ENCODE measurements at regions not wholly inside any gene's neighbourhood (a gene's known extent, or its start where the extent isn't known, plus 50 kb on each side); places are given as distances from the start of the nearest gene placed in this dataset.
"Not testable (repeated sequence)": the region's sequence is repeated elsewhere in the genome, so short reads cannot be mapped to it uniquely, and the experiment has no call there.

DNA sequence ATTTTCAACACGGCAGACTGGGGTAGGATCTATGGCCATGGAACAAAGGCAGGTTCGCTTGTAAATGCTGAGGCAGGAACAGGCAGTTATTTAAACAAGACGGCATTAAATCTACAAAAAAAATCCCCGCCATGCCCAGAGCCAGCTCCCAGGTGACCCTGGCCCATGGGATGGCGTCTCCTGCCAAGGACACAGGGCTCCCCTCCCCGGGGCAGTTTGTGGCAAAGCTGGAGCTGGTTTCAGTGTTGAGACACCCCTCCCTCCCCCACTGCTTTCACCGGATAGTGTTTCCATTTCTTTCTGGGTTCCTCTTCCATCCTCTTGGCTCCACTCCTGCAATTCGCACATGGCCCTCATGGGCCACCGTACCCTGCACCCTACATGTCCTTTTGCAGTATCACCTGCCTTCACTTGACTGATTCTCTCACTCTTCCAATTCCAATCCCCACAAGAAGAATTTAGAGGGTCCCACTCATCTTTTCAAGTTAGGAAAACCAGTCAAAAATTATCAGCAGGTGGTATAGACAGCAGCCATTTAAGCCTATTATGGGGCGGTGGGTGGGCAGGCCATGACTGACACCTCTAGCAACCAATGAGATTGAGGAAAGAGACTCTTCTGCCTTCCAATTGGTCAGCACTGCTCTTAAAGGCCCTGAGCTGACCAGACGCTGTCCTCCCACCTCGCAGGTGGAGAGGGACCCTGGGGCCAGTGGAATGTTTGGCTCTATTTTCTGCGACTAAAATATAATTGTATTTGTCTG, 52.0 kb downstream of the OLIG1 start:
- DNase-seq (ENCODE audit: low spot score): no peak

DNA sequence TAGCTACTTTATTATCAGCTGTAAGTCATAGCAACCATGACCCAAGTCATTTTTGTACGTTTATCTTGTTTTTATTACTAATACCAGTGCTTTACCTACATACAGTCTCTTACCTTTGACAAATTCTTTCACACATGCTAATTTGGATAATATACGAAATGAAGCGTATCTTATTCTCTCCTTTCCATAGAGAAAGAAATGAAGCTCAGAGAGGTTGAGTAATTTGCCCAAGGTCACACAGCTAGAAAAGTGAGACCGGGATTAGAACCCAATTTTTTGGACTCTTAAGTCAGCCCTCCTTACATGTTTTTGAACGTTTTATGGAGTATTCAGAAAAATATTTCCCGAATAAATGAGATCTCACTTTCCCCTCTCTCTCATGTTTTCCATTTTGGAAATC, 52.6 kb downstream of the OLIG1 start:
- no peak for DNase-seq (ENCODE audit: low spot score)

DNA sequence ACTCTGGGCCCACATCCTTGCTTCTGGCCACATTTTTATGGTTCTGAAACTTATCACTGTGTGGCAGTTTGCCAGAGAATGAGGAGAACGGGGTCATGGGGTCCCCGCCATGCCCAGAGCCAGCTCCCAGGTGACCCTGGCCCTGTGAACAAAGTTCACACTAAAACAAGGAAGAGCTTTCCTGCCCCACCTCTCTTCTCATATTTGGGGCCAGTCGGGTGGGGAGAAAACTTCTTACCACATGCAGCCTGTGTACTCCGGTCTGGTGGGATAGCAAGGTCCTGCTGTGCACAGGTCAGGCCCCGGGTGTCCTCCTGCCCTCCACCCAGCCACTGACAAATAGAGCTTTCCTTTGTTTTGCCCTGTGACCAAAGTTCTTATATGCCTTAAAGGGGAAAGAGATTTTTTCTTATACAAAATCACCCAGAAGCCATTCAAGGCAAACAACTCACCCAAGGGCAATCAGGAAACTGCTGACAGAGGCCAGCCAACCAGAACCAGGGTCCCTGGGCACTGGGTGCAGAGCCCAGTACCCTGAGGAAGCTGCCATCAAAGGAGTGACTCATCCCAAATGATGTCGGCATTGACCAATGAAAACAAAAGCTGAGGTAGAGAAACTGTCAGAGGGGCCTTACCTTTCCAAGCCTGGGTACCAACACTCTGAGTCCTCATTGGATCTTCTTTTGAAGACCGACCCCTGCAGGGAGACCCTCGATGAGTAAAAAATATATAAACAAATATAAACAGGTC, 53.6 kb downstream of the OLIG1 start:
- no peak for DNase-seq (ENCODE audit: low spot score)

DNA sequence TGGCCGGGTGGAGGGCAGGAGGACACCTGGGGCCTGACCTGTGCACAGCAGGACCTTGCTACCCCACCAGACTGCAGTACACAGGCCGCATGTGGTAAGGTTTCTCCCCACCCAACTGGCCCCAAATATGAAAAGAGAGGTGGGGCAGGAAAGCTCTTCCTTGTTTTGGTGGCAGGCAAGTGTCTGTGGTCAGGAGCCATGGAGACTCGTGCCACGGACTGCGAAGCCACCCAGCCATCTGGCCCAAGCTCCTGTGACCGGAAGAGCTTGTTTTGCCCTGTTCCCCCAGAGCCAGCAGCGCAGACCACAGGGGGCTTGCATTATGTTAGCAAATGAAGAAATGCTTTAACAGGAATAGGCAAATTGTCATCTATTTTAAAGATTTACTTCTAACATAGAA, 54.9 kb downstream of the OLIG1 start:
- no peak for DNase-seq (ENCODE audit: low spot score)

DNA sequence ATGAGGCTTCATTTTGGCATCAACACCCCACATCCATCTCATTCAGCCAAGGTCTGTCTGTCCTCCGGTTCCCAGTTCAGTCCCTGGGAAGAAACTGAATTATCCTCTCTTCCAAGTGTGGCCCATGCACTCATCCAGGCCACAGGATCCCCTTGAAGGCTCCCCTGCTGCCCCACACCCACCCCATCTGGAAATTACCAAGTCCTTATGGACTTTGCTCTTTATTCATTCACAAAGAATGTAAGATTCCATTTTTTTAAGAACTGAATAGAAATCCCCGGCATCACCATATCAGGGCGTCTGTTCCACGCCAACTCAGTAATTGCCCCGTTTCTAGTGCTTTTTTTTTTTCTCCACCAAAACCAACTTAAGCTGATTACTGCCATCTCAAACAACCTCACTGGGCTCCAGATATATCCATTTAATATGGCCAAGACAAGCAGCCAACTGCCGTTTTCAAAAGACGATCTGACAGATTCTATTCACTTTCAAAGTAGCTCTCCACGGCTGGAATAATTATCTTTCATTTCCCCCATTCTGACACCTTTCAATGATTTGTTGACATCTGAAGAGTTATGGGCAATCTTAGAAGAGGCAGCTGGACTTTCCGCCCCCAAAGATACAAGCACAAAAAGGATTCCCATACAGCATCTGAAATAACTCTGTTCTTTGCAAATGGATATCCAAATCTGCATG, 55.9 kb downstream of the OLIG1 start:
- DNase-seq (ENCODE audit: low spot score): peak; percentile 29

DNA sequence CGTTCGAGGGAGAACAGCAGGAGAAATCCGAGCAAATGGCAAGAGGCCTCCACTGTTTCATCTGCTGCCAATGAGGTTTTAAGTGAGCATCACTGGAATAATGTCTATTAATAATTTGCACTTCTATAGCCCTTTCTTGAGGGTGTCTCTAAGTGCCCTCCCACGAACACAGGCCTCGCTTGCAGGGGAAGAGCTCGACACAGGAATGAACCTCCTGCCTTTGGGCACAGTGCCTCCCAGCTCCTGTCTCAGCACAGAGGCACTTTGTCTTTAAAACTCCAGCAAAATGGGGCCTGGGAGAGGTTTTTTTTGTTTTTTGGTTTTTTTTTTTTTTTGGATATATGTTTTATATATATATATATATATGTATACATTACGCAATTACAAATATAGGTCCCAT, 56.6 kb downstream of the OLIG1 start:
- DNase-seq (ENCODE audit: low spot score): peak; percentile 20

DNA sequence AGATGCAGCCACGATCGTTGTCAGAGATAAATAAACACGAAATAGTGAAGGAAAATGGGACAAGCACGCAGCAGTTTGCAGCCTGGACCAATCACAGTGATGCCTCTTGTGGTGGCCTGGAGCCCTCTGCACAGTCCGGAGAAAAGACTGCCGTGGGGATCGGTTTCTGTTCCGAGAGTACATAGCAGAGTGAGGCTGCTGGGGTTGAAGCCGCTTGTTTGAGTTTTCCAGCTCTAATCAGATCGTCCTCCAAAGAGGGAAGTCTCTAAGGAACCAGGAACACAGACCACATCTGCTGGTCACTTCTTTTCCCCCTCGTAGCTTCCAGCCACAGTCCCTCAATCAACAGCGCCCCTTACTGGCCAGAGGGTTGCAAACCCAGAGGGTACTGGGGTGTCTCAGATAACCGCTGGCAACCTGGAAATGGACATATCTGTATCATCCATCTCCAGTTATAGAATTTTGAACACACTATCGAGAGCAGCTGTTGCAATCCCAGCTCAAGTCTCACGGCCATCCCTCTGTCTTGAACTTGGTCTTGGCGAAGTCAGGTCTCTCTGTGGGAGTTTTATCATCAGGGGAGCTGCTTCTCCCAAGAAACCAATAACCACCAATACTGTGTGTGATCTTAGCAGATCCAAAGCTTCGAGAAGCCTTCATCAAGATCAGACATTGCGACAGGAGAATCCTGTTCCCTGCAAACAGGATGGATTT, 57.4 kb downstream of the OLIG1 start:
- peak; percentile 87 for DNase-seq (ENCODE audit: low spot score)

DNA sequence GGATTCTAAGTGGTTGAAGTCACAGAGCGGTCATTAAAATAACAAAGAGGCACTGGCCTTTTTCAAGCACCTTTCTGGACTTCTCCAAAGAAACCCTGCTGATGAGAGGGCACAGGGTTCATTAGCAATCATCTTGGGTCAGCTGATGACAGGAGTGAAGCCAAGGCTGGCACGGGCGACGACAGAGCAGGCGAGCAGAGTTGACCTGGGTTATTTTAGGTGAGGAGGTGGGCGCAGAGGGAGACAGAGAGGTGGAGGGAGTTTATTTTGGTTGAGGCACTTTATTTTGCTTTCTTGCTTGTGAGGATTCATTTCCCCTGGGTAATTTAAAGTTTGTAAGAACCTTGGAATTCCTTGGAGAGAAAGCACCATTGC, 57.9 kb downstream of the OLIG1 start:
- DNase-seq (ENCODE audit: low spot score): no peak

DNA sequence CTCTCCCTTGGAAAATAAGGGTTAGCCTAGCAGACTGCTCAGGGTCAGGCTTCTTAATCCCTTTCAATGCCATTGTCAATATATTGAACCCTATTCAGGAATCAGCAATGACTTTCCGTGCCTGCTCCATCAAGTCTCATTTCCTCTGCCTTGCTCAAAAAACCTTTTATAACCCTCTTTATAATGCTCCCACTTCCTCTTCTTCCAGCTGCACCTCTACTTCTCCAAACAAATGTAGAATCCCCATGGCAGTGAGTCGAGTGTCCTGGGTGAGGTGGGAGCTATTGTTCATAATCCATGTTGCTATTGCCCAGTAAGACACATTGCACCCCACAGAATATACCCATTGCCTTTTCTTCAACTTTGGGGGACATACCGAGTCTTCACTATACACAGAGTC, 58.6 kb downstream of the OLIG1 start:
- no peak for DNase-seq (ENCODE audit: low spot score)

DNA sequence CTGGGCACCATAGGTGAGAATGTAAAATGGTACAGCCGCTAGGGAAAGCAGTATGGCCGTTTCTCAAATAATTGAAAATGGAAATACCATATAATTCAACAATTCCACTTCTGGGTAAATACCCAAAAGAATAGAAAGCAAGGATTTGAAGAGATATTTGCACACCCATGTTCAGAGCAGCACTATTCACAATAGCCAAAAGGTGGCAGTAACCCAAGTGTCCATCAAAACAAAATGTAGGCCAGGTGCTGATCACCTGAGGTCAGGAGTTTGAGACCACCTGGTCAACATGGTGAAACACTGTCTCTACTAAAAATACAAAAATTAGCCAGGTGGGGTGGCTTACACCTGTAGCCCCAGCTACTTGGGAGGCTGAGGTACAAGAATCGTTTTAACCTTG, 62.1 kb downstream of the OLIG1 start:
- DNase-seq (ENCODE audit: low spot score): no peak

DNA sequence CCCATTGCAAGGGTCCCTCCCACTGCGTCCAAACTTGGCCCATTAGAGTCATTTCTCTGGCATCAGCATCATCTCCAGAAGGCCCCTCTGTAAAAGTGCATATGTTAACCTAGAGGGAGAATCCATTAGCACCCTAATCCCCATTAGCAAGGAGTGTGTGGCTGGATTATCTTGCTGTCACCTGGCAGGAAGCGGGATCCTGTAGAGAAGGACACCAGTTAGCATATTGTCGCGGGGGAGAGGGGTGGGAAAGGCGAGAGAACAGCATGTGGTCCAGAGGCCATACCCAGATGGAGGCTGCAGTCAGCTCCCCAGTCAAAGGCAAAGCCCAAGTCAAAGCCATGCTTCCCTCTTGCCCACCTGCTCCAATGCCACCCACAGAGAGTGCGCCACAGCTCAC, 64.0 kb downstream of the OLIG1 start:
- no peak for DNase-seq (ENCODE audit: low spot score)

DNA sequence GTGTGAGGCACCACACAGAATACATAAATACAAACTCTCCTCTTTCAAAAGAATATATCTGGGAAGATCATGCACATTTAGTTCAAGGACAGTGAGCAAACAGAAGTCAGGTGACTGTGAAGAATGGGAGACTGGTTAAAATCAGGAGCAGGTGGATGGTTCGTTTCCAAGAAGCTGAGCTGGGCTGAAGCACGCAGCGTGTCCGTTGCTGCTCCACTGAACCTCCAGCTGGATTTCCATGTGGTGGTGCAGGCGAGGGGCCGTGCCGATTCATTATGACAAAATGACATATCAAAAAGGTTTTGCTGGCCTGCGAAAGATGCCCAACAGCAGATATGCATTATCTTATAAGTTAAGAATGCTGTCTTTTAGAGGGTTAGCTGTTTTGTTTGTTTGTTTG, 66.0 kb downstream of the OLIG1 start:
- no peak for DNase-seq (ENCODE audit: low spot score)

DNA sequence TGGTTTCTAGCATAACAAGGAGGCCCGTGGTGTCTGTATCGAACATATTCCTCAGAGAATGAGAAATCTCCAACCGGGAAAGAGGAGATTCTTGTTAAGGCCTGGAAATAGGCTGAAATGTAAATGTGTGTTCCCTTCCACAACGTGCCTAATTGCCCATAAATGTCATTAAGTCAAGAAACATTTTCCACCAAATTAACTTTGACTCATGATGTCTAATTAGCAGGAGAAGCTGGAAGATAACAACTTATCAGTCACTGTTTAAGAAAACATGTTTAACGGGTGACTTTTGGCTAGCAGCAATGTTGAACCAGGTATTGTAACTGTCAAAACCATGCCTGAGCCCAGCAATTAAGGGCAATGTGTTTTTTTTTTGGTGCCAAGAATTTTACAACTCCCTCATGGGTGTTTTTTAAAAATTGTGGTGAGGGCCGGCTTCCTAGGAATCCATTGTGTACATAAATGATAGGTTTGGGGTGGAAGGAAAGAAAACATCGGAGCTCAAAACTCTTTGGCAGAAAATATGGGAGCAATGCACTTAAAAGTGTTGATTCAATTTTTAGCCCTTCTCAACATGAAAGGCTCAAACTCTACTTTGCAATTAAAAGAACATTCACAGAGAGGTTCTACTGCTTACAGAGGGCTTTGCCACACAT, 67.0 kb downstream of the OLIG1 start:
- DNase-seq (ENCODE audit: low spot score): no peak

DNA sequence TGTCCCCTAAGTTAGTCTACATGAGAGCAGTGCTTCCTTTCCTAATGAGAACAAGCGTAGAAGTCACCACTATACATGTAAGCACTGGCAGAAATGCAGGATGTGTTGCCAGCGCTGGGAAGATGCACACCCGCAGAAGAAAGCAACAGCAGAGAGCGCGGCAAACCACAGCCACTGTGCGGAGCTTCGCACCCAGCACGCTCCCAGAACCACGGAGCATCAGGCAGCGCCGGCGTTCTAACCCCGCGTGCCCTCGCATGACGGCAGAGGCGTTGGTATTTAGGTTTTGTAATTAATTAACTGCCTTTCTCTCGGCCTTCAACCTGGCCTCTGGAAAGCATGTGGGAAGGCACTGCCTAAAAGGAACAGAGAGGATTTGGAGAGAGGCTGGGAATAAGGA, 69.1 kb downstream of the OLIG1 start:
- no peak for DNase-seq (ENCODE audit: low spot score)

DNA sequence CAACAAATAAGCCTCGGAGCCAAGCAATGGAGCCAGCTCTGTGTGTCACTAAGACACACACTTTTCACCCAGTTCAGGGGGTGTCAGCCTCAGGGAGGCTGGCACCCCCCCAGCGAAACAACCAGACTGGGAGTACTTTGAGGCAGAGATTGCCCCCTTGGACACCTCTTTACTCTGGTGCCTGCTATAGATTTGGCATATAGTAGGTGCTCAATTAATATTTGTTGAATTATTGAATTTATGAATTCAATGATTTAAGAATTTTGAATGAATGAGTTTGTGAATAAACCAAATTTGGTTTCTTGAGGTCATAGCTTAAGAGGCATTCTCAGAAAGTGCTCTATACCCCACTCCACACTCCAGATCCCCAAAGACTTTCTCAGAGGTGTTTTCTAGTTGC, 70.3 kb downstream of the OLIG1 start:
- no peak for DNase-seq (ENCODE audit: low spot score)

DNA sequence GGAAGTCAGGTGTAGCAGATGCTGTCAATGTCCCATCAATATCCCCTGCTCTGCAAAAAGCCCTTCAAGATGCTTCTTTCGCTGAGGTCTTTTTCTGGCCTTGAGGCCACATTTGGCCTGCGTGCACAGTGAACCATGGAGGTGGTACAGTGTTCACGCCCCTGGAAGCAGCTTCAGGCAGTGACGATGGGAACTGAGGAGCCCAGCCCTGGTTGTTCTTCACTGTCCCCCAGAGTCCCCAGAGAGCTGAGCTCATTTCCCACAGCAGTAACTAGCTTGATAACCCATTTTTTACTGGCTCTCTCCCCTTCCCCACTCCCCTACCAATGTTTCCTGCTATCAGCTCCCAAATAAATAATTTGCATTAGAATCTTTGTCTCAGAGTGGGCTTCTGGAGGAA, 76.5 kb downstream of the OLIG1 start:
- DNase-seq (ENCODE audit: low spot score): no peak

DNA sequence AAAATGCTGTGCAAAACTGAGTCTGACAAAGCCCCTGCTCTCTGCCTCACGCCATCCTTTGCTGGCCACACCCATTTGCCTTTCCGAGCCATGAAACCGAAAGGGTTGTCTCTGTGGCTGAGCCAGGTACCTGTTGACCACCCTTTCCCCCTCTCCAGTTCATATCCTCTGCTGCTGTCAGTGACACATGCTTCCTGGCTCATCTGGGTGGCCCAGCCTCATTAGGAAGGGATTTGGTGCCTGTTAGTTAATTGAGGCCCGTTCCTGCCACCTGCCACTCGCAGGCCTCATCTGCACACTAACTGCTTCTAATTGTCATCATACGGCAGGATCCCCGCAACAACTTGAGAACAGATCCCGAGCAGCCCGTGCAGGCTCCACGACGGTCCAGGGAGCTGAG, 79.2 kb downstream of the OLIG1 start:
- no peak for DNase-seq (ENCODE audit: low spot score)

DNA sequence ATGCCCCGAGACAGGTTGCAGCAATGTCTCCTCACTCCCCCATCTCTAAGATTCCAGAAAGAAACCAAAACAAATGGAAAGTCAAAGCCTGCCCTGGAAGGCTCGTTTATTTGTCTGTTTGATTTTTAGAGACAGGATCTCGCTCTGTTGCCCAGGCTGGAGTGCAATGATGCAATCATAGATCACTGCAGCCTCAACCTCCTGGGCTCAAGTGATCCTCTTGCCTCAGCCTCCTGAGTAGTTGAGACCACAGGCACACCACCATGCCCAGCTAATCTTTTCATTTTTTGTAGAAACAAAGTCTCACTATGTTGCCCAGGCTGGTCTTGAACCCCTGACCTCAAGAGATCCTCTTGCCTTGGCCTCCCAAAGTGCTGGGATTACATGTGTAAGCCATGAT, 78.8 kb upstream of the IFNAR2 start:
- DNase-seq (ENCODE audit: low spot score): not testable (repeated sequence)

DNA sequence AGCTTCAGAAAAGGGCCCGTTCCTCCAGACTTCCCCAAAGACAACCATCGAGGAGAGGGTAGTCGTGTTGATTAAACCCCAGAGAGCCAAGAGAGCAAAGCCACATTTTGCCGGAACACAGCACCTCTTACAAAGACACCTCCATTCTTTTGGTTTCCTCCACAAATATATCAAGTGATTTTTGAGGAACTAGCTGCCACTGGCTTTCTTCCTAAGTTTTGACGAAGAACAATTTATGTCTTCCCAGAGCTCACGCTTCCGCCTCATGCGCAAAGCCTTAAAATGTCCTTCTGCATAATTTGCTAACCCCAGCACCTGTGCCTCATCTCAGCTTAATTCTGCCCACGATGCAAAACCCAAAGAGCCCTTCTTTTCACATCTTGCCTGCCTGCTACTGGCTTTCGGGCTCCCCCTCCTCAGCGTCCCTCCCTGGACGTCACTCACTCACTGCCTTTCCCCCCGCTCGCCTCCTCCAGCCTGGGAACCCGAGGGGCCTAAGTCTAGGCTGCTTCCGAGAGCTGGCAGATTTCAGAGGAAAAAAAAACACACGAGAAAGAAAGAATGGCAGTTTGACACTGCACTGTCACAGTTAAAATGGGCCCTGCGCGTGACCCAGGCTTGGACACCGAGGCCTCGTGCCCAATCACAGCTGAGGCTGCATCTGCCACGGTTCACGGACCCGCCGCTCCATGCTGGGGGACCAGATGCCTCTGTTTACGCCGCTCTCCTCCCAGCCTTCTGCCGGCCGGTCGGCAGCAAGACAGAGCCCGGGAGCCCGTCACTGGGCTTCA, 77.6 kb upstream of the IFNAR2 start:
- DNase-seq (ENCODE audit: low spot score): no peak

DNA sequence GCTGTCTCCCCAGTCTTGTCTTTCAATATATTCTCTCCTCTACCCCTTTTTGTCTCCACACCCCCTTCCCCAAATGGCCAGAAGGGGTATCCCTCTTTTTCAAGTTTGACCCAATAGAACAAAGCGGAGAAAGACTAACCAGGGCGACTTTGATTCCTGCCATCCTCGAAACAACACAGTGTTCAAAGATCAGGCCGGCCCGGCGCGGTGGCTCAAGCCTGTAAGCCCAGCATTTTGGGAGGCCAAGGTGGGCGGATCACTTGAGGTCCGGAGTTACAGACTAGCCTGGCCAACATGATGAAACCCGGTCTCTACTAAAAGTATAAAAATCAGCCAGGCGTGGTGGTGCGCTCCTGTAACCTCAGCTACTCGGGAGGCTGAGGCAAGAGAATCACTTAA, 77.0 kb upstream of the IFNAR2 start:
- no peak for DNase-seq (ENCODE audit: low spot score)

DNA sequence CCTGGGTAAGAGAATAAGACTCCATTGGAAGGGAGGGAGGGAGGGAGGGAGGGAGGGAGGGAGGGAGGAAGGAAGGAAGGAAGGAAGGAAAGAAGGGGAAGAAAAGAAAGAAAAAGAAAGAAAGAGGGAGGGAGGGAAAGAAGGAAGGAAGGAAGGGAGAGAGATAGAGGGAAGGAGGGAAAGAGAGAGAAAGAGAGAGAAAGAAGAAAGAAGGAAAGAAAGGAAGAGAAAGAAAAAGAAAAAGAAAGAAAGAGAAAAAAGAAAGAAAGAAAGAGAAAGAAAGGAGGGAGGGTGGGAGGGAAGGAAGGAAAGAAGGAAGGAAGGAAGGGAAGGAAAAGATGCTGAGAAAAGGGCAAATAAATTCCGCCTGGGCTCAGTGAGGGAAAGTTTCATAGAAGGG, 74.7 kb upstream of the IFNAR2 start:
- no peak for DNase-seq (ENCODE audit: low spot score)

Measured in umbilical cord (tissue), 1 donor.